MM.1S (cell line): ENCODE measurements at regions not wholly inside any gene's neighbourhood (a gene's known extent, or its start where the extent isn't known, plus 50 kb on each side); places are given as distances from the start of the nearest gene placed in this dataset.

ENCODE experiments used
- DNase-seq: peaks from one replicate; pipeline ENCODE4 v3.0.0-alpha.2; 2015
- H2AFZ ChIP-seq: fragments of 300-600 bp; sonication (generic); 2 replicates; pipeline ENCODE4 v1.6.0; 2016; ENCODE audit warnings: antibody characterized with exemption, low read length
- H3F3A ChIP-seq: fragments of 300-600 bp; sonication (generic); 2 replicates; pipeline ENCODE4 v1.6.1; 2016; ENCODE audit warnings: mild to moderate bottlenecking, antibody characterized with exemption, low read length, moderate library complexity, mixed read lengths; ENCODE audit not compliant: insufficient read depth
- H3K27ac ChIP-seq: fragments of 300-600 bp; sonication (generic); 2 replicates; pipeline ENCODE4 v1.5.1; 2016; ENCODE audit warnings: mild to moderate bottlenecking, low read length
- H3K27me3 ChIP-seq: fragments of 300-600 bp; sonication (generic); replicated peaks from 2 replicates; pipeline ENCODE4 v1.6.0; 2016; ENCODE audit warnings: low read length; ENCODE audit not compliant: insufficient read depth
- H3K36me3 ChIP-seq: fragments of 300-600 bp; sonication (generic); replicated peaks from 2 replicates; pipeline ENCODE4 v1.6.1; 2016; ENCODE audit warnings: mild to moderate bottlenecking, low read length, mixed read lengths; ENCODE audit not compliant: insufficient read depth
- H3K4me1 ChIP-seq: fragments of 300-600 bp; sonication (generic); 2 replicates; pipeline ENCODE4 v1.6.1; 2016; ENCODE audit warnings: low read length, mixed read lengths
- H3K4me2 ChIP-seq: fragments of 300-600 bp; sonication (generic); 2 replicates; pipeline ENCODE4 v1.6.0; 2016; ENCODE audit warnings: low read depth, low read length
- H3K4me3 ChIP-seq: fragments of 300-600 bp; sonication (generic); 2 replicates; pipeline ENCODE4 v1.5.1; 2016; ENCODE audit warnings: low read length, mixed read lengths
- H3K79me2 ChIP-seq: fragments of 300-600 bp; sonication (generic); 2 replicates; pipeline ENCODE4 v1.6.1; 2016; ENCODE audit warnings: mixed run types, low read length, mixed read lengths
- H3K9ac ChIP-seq: fragments of 300-600 bp; sonication (generic); 2 replicates; pipeline ENCODE4 v1.6.1; 2016; ENCODE audit warnings: low read length, mixed read lengths
- H3K9me2 ChIP-seq: fragments of 300-600 bp; sonication (generic); replicated peaks from 2 replicates; pipeline ENCODE4 v1.6.1; 2016; ENCODE audit warnings: mild to moderate bottlenecking, low read length, mixed read lengths; ENCODE audit not compliant: insufficient read depth
- H3K9me3 ChIP-seq: fragments of 300-600 bp; sonication (generic); replicated peaks from 2 replicates; pipeline ENCODE4 v1.6.1; 2016; ENCODE audit warnings: mild to moderate bottlenecking, low read length, mixed read lengths; ENCODE audit not compliant: insufficient read depth
- H4K20me1 ChIP-seq: fragments of 300-600 bp; sonication (generic); 2 replicates; pipeline ENCODE4 v1.6.1; 2016; ENCODE audit warnings: mild to moderate bottlenecking, low read length, moderate library complexity, mixed read lengths; ENCODE audit not compliant: insufficient read depth
- CTCF ChIP-seq: fragments of 300-600 bp; sonication (generic); IDR thresholded peaks from 2 replicates; pipeline ENCODE4 v1.5.1; 2016; ENCODE audit warnings: antibody characterized with exemption, low read length, mixed read lengths
- EZH2 ChIP-seq: fragments of 300-600 bp; sonication (generic); optimal IDR thresholded peaks from 2 replicates; pipeline ENCODE3; 2017; ENCODE audit warnings: low read depth, mild to moderate bottlenecking, antibody characterized with exemption, low read length, mixed read lengths
- EZH2phosphoT487 ChIP-seq: fragments of 300-600 bp; sonication (generic); IDR thresholded peaks from 2 replicates; pipeline ENCODE4 v1.6.1; 2018; ENCODE audit warnings: antibody characterized with exemption, low read length

- Histone ChIP-seq H3K4me2 (no peak overlapping the region), H3K79me2 (no peaks in the 10 kb centered on the region), H3K4me1 (no peaks in the 10 kb centered on the region), H3K4me3 (no peak overlapping the region), H4K20me1 (no peaks in the 10 kb centered on the region), H3K9me2 (no peaks in the 10 kb centered on the region), H3K27me3 (no peaks in the 10 kb centered on the region), H3K36me3 (no peaks in the 10 kb centered on the region), H3F3A (no peaks in the 10 kb centered on the region), H3K9ac (no peak overlapping the region), H3K27ac (no peak overlapping the region), H2AFZ (no peak overlapping the region), H3K9me3 (no peaks in the 10 kb centered on the region)
- no peak for DNase-seq
- no peak for TF ChIP-seq CTCF
- no peak for TF ChIP-seq EZH2
- no peak for TF ChIP-seq EZH2phosphoT487
Observed at GRCh38 chr13:103703246-103703645, 637.0 kb upstream of the SLC10A2 start.

DNA sequence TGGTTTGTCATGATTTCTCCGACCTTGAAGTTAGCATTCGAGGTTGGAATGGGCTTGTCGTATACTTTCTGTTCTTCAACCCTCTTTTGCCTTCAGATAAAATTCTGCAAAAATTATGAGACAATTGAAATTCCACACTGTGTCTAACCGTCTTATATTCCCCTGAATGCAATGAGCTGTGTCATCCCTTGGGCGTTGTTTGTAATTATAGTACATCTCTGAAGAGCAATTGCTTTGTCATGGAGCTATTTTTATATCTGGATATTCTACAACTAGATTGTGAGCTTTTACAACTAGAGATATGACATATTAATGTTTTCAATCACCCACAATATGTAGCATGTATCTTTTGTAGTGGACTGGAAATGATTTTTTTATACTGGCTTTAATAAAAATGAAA is 631.8 kb upstream of the SLC10A2 start:
- no peaks in the 10 kb centered on the region for H4K20me1 ChIP-seq
- no peak overlapping the region for H3K9ac ChIP-seq
- no peak for TF ChIP-seq EZH2phosphoT487
- no peak for TF ChIP-seq CTCF
- no peak for TF ChIP-seq EZH2
- no peaks in the 10 kb centered on the region for H3F3A ChIP-seq
- no peak overlapping the region for H3K4me2 ChIP-seq
- no peak overlapping the region for H3K27ac ChIP-seq
- H2AFZ ChIP-seq: no peak overlapping the region
- H3K36me3 ChIP-seq: no peaks in the 10 kb centered on the region
- H3K79me2 ChIP-seq: no peaks in the 10 kb centered on the region
- no peaks in the 10 kb centered on the region for H3K9me3 ChIP-seq
- no peaks in the 10 kb centered on the region for H3K4me1 ChIP-seq
- no peak overlapping the region for H3K4me3 ChIP-seq
- H3K9me2 ChIP-seq: no peaks in the 10 kb centered on the region
- DNase-seq: no peak
- no peaks in the 10 kb centered on the region for H3K27me3 ChIP-seq

- no peaks in the 10 kb centered on the region for H3K79me2 ChIP-seq
- no peaks in the 10 kb centered on the region for H3K9me2 ChIP-seq
- H3K9ac ChIP-seq: no peak overlapping the region
- no peak overlapping the region for H3K4me2 ChIP-seq
- no peak overlapping the region for H3K4me3 ChIP-seq
- H3K36me3 ChIP-seq: no peaks in the 10 kb centered on the region
- no peak overlapping the region for H3K27ac ChIP-seq
- H3K9me3 ChIP-seq: no peaks in the 10 kb centered on the region
- H4K20me1 ChIP-seq: no peaks in the 10 kb centered on the region
- no peak for DNase-seq
- H3K27me3 ChIP-seq: no peaks in the 10 kb centered on the region
- H3K4me1 ChIP-seq: no peaks in the 10 kb centered on the region
- no peaks in the 10 kb centered on the region for H3F3A ChIP-seq
- H2AFZ ChIP-seq: no peak overlapping the region
- TF ChIP-seq EZH2 (no peak), EZH2phosphoT487 (no peak), CTCF (no peak)
Observed at GRCh38 chr13:103695320-103695719, 629.1 kb upstream of the SLC10A2 start.
